GM21737 (cell line): ENCODE measurements at regions not wholly inside any gene's neighbourhood (a gene's known extent, or its start where the extent isn't known, plus 50 kb on each side); places are given as distances from the start of the nearest gene placed in this dataset.

Source experiments
- ATAC-seq: cut with Tn5 transposase; IDR thresholded peaks from one replicate; pipeline ENCODE4 v1.9.1; 2021; ENCODE audit warnings: mild to moderate bottlenecking, moderate library complexity; ENCODE audit not compliant: unreplicated experiment

- no peak for ATAC-seq
Measured at GRCh38 chr5:93886917-93887361, 145.5 kb upstream of the POU5F2 start.

- ATAC-seq, result no peak
Measured at GRCh38 chr5:93886098-93886806, 144.9 kb upstream of the POU5F2 start.

- ATAC-seq, result no peak
Measured at GRCh38 chr5:93884254-93884653, 142.9 kb upstream of the POU5F2 start.

- ATAC-seq, result no peak
Measured at GRCh38 chr5:93883459-93883858, 142.1 kb upstream of the POU5F2 start.

GRCh38 chr5:93875693-93876092 lies 134.3 kb upstream of the POU5F2 start:
- ATAC-seq, result no peak

- peak; percentile 55 for ATAC-seq
Measured at GRCh38 chr5:93874491-93874890, 133.1 kb upstream of the POU5F2 start.

GRCh38 chr5:93874080-93874479 lies 132.7 kb upstream of the POU5F2 start:
- ATAC-seq, result peak; percentile 55

GRCh38 chr5:93873211-93873736 lies 131.9 kb upstream of the POU5F2 start:
- no peak for ATAC-seq

GRCh38 chr5:93870649-93871048 lies 129.2 kb upstream of the POU5F2 start:
- ATAC-seq, result no peak

GRCh38 chr5:93868851-93869250 lies 127.5 kb upstream of the POU5F2 start:
- ATAC-seq, result no peak

GRCh38 chr5:93850311-93850710 lies 108.9 kb upstream of the POU5F2 start:
- no peak for ATAC-seq

GRCh38 chr5:93845376-93845775 lies 104.0 kb upstream of the POU5F2 start:
- no peak for ATAC-seq

- ATAC-seq, result no peak
Measured at GRCh38 chr5:93831449-93831848, 90.0 kb upstream of the POU5F2 start.

GRCh38 chr5:93830893-93831292 lies 89.5 kb upstream of the POU5F2 start:
- no peak for ATAC-seq

GRCh38 chr5:93829346-93829745 lies 87.9 kb upstream of the POU5F2 start:
- ATAC-seq, result no peak

- ATAC-seq, result no peak
Measured at GRCh38 chr5:93821891-93822415, 80.6 kb upstream of the POU5F2 start.

GRCh38 chr5:93819668-93820067 lies 78.3 kb upstream of the POU5F2 start:
- ATAC-seq, result no peak

- no peak for ATAC-seq
Measured at GRCh38 chr5:93810780-93811179, 69.4 kb upstream of the POU5F2 start.

- ATAC-seq, result no peak
Measured at GRCh38 chr5:93809430-93809829, 68.0 kb upstream of the POU5F2 start.

GRCh38 chr5:93807846-93808245 lies 66.4 kb upstream of the POU5F2 start:
- ATAC-seq, result no peak

GRCh38 chr5:93805616-93806379 lies 64.4 kb upstream of the POU5F2 start:
- ATAC-seq, result no peak
